Hepatic stellate cell (primary cell): ENCODE measurements at regions not wholly inside any gene's neighbourhood (a gene's known extent, or its start where the extent isn't known, plus 50 kb on each side); places are given as distances from the start of the nearest gene placed in this dataset.

Experiments used
- DNase-seq: peaks from one replicate; pipeline ENCODE4 v3.0.0; 2011; ENCODE audit warnings: low spot score

DNA sequence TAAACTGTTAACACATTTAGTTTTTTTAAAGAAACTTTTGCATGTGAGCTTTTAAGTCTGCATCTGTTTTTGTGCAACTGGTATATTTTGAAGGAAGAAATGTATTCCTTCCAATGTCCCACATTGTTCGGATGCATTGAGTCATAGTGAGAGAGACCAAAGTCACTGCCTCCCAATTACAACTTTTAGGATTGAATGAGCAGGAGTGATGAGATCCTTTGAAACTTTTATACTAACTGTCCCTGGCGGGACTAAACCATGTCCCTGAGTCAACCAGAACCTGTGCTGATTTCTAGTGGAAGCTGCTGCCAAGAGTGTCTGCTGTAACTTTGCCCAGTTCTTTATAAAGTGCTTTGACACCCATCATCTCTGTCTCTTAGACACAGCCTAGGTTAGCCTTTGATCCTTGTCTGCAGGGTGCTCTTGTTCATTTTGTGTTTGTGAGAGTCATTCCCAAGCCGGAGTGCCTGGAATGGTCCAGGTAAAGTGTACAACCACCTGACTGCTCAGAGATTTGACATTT is 122.7 kb downstream of the ZNF518B start:
- no peak for DNase-seq

DNA sequence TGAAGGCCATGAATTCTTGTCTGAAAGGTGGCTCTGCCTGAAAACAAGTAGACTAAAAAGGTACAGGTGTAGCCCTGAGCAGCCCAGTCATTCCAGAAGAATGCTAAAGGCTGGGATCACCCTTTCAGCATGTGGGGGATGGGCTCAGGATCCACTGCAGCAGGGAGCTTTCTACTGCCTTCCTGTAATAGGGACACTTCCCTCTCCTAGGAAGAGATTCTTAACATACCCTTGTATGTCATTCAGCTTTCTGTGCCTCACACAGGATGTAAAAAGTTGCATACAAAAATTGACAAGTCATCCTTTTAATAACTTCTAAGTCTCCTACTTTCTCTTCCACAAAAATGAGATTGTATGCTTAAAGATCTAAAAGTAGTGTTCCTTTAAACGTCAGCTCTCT is 123.3 kb downstream of the ZNF518B start:
- DNase-seq: no peak

DNA sequence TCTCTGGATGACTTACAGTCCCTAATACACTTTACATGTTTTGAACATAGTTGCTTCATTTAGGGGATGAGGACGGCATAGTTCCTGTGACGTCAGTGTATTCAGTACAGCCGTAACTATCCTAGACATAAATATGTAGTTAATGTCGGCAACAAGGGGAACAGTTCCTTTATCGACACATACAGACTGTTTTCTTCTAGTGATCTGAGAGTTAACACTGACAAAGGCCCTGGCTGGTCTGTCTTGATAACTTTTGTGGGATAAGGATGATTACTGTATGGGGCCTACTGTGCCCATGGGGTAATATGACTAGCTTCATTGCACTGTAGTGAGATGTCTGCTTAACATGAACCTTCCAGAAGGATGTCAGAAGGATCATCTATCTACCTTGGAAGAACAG is 131.2 kb downstream of the ZNF518B start:
- no peak for DNase-seq

DNA sequence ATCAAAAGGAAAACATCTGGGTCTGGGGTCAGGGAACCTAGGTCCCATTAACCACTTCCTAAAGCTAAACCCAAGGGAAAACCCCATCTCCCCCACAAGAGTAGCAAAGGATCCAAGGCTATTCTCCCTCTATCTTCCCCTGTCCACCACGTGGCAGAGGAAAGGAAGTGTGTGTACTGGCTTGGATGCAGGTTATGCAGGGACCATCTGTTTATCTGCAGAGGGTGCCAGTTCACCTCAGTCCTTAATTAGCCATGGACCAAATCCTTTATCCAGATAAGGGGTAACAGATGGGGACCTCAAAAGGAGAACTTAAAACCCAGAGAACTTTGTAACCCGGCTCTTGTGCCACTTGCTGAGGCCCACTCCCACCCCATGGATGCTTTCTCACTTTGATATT is 135.3 kb downstream of the ZNF518B start:
- no peak for DNase-seq

DNA sequence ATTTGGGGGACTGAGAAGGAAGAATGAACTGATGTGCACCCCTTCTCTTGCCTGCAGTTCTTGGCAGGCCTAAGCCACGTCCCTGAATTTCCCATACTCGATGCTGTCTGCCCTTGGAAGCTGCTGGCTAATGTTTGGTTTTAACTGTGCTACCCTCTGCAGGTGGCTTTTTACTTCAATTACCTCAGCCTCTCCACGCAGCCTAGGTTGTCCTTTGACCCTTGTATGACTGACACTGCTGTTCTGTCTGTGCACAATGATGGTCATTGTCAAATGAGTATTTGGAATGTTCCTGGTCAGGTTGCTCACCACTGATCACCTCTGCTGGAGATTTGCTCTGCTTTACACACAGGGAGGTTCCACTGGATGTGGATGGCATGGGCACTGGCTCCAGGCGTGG is 137.1 kb downstream of the ZNF518B start:
- no peak for DNase-seq

DNA sequence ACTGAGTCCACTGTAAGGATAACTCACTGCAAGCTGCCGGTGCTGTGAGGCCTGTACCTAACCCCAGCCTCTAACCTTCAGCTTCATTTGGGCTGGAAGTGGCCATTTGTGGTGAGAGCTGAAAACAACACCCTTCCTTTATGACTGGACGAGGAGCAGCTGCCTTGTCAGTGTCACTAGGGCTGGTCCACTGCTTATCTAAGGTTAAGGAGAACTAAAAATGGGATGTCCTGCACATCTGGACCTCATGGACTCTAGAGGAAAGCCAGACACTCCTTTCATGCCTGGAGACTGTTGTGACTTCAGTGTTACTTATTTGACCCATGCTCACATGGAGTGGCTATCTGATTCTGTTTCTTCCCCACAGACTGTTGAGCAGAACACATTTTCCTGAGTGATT is 139.9 kb downstream of the ZNF518B start:
- DNase-seq: no peak

DNA sequence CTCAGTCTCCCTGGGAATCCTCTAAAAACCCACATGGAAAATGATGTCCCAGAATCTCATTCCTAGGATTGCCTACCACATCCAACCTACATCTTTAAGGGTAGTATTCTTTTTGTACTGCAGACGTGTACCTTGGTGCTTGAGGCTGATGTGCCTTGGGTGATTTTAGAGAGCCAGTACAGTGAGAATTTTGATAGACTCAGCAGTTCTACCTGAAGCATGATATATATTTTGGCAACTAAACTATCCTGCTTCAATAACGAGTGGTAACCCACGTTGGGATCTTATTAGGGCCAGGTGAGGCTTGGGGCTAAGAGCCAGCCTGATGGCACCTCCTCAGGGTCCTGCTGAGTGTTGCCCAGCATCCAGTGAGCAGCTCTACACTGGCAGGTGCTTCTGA is 140.4 kb downstream of the ZNF518B start:
- no peak for DNase-seq

DNA sequence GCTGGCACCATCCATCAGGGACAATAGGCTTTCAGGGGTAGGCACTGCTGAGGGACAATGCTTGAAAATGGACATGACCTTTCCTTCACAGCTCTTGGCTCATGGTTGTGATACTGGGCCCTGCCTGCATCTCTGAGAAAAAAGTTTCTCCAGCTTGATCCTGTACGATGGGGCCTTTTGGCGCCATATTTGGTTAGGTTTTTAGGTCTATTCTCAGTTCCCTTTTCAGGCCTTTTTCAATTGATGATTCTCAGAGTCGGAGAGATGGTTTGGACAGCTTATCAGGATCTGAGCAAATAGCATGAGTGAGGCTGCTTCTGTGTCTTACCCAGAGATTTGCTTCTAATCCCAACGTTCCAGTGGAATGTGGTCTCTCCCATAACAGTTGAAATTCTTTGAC is 141.6 kb downstream of the ZNF518B start:
- no peak for DNase-seq

DNA sequence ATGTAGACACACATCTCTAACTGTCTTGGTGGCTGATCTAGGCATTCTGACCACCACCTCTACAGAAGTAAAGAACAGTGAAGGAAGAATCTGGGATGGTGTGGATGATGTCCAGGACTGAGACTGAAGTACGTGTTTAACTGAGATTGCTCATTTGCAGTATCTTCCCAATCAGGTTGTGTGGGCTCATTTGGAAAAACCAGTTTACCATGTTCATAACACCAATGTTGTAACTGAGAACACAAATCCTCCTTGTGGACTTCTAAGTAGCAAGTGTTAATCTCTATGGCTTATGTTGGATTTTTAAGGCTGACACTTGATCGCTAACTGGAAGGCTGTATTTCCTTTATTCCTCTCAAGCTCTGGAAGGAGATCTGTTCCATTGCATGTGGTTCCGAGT is 144.7 kb downstream of the ZNF518B start:
- no peak for DNase-seq

DNA sequence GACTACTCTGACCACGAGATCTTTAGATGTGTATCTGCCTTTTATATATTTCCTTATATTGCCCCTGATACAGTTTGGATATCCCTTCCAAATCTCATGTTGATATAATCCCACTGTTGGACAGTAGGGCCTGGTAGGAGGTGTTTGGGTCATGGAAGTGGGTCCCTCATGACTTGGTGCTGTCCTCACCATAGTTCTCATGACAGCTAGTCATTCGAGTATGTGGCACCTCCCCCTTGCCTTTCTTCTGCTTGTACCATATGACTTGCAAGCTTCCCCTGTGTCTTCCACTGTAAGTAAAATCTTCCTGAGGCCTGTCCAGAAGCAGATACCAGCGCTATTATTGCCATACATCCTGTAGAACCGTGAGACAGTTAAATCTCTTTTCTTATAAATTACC is 145.3 kb downstream of the ZNF518B start:
- DNase-seq: no peak

DNA sequence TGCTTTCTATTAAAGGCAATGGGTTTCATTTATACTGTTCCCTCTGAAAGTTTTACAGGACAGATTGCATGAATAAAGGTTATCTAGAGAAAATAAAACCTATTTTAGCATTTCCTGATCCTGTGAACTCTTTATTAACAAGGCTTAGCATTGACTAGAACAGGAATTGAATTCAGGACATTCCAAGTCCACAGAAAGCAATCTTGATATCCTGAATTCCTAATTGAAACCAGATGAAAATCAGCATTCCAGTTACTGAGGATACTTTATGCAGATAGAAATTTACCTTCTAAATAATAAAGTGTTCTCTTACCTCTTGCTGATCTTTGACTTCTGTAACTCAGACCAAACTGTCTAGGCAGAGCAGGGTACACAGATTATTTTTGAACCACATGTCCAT is 151.4 kb downstream of the ZNF518B start:
- DNase-seq: no peak

DNA sequence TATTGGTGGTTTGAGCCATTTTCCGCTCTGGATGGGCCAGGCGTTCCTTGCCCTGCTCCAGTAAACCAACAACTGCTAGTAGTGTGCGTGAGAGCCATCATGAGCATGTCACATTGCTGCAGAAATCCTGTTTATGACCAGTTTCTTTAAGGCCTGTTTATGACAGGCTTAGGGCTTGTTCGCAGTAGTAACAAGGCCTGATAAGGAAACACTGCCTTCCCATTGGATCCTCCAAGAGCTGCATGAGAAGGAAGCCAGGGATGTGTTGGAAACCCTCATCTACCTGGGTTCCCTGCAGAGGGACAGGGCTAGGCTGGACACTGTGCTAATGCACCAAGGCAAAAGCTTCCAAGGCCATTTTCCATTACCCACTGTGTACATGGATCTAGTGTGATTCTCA is 153.9 kb downstream of the ZNF518B start:
- no peak for DNase-seq

DNA sequence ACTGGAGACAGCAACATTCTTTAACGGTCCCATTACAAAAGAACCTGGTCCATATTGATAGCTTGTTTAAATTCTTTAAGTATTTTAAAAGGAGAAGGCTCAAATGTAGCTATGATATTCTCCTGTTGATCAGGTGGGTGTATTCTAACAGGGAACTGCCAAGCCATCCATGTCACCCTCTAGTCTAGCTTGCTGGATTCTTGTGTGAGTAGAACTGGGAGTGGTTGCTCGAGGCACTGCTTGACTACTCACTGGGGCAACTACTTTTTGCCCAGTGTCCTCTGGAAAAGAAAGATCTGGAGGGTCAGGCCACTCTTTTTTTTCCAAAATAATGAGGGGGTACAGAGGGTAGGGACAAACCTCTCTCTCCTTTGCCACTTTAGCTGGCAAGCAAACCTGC is 155.1 kb downstream of the ZNF518B start:
- no peak for DNase-seq

DNA sequence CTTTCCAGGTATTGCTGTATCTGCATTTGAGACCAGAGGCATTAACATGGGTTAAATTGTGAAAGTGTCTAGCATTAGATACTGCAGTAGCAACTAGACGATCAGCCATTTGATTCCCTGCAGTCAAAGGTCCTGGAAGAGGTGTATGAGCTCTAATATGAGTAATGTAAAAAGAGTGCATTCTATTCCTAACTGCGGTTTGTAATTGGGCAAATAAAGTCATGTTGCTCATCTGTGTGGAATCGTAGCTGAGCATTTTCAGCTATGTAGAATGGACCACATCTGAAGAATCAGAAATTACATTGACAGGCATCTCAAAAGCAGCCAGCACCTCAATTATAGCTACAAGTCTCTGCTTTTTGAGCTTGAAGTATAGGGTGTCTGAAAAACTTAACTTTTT is 157.6 kb downstream of the ZNF518B start:
- no peak for DNase-seq

DNA sequence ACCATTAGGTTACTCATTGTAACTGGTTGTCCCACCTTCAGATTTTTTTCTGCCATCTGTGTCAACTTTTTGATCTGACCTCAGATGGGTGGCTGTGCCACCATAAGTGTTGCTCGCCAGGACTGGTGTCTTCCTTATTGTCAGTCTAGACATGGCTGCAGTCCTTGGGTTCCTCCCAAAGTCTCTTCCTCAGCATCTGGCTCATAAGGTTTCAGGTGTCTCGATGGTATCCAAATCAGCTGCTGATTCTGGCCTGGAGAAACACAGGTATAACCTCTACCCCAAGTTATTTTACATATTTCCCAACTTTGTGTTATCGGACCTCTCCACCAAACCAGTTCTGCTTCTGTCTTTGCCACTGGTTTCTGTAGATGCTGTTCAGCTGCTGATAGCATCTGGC is 158.5 kb downstream of the ZNF518B start:
- no peak for DNase-seq

DNA sequence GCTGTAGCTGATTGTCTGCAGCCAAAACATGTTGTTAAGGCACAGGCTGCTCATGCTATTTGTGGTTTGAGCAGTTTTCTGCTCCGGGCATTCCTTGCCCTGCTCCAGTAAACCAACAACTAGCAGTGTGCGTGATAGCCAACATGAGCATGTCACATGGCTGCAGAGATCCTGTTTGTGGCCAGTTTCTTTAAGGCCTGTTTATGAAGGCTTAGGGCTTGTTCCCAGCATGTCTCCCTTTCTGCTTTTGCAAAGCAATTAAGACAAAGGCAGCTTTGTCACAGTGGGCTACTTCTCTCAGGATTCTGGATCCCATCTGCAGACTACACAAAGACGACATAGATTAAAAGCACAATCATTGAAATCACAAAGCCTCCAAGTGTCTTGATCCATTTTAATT is 160.5 kb downstream of the ZNF518B start:
- DNase-seq: no peak

DNA sequence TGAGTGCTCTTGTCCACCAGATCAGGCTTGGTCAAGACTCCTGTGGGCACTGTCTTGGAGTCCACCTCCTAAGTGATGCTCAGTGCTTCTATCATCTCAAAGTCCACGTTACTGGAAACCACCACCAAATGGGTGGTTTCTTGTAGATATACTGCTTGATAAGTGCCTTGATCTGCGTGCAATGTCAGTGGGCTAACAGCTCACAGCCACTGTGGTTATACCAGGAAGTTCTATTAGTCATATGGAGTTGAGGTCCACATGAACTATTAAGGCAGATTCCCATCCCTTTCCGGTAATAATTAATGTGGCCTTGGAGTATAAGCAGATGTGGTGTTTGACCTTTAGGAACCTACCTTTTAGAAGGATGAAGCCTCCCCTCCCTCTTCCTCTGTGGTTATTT is 161.9 kb downstream of the ZNF518B start:
- no peak for DNase-seq

DNA sequence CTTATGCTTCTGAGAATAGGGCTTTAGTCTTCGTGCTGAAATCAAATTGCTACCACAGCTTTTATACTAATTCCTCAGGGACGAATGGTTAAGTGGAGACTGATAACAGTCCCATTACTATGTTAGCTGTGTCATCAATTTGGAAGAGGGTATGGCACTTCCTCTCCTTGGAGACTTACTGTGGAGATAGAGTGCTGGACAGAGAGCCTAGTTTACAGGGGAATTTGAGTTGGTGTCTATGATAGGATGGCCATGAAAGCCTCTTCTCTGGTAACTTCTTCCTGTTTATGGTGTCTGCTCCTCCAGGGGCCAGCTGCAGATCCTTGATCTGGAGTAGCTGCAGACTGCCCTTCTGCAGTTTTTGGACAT is 167.7 kb downstream of the ZNF518B start:
- no peak for DNase-seq

DNA sequence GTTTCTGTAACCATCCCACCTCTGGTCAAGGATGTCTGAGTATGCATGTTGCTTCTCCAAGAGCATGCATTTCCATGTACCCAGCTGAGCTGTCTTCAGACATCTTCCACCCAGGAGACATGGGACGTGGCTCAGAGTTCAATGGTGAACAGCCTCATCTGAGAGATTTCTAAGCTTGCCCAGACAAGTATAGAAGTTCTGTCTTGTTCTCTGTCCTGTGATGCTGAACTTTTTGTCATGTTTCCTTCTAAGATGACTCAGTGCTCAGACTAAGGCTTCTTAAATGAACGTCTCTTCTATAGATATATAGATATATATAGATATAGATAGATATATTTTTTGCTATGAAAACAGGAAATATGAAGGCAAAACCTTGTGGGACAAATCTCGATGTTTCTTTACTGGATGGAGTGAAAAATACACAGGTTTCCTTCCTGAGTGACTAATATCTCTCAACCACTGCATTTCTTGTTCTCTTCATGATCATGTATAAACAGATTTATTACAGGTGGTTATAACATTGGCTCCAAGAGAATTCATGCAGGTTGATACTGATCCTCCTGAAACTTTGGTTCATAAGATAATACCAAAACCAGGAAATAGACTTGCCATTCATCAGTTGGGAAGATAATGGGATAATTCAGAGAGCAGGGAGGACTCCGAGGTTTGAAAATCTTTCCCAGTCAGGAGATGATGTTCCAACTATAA is 168.2 kb downstream of the ZNF518B start:
- DNase-seq: no peak

DNA sequence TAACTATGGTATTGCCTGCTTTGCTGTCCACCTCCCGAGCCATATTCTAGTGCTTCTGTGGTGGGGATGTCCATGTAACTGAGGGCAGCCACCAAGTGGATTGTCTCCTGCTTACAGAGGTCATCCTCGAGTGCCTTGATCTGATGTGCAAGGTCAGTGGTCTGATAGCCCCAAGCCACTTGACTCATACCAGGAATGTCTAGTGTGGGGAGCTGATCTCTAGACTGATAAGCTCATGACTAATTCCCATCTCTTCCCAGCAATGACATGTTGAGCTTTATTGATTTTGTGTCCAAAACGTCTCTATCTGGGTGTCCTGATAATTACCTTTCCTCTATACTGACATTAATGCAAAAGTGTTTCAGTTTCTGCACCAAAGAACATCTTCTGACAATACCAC is 168.4 kb upstream of the WDR1 start:
- DNase-seq: no peak

DNA sequence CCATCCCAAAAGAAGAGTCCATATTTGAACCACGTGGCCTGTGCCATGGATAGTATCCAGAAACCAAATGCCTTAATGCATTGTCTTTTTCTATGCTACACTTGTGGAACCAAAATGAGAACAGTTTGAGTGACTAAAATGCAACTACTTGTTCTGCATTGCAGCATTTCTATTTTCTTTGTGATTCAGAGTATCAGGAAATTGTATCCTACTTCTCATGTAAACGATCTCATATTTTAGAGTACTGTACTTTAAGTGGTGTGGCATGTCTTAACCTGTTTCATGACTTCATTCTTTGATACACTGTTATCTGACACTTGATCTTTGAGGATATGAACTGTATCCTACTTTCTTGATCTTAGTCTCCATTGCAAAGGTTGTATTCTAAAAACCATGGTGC is 167.2 kb upstream of the WDR1 start:
- DNase-seq: no peak

DNA sequence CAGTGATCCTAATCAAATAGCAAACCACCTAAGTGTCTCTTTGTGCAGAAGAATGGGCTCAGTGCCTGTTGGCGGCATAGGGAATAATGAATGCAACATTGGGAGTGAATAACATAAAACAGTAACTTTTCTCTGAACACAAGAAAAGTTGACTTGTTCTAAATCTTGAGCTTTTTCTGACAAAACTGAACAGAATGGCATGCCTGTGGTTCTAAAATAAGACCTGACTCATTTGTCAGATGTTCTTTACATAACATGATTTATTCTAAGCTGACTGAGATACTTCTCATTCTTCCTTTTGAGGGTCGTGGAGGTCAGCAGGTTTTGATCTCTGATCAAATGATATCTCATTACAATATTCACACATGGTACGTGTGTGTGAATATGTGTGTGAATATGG is 165.4 kb upstream of the WDR1 start:
- DNase-seq: peak; percentile 16

DNA sequence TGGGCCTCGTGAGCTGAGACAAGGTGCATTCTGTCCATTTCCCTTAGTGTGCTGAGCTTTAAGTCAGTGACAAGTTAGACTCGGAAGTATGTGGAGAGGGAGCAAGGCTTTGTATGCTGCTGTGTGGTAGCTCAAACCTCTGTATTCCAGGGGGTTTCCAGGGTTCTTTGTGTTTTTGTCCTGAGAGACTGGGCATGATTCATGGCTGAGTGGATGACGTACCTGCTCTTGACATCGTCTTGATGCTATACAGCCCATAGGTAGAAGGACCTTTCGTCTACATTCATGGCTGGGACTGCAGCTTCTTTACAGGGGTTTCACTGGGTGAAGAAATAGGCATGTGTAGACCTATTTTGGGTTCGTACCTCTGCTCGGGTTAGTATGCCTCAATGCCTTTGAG is 162.7 kb upstream of the WDR1 start:
- DNase-seq: no peak

DNA sequence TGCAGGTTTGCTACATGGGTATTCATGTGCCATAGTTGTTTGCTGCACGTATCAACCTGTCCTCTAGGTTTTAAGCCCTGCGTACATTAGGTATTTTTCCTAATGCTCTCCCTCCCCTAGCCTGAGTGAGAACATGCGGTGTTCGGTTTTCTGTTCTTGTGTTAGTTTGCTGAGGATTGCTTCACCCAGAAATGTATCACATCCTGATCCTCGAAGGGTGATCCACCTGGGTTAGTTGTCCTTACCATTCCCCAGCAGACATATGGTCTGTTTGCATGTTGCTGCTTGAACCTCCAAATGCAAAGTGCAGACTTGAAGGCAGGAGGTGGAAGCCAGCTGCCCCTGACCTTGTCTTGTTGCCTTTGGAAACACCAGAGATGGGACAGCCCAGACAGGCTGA is 161.5 kb upstream of the WDR1 start:
- DNase-seq: no peak

DNA sequence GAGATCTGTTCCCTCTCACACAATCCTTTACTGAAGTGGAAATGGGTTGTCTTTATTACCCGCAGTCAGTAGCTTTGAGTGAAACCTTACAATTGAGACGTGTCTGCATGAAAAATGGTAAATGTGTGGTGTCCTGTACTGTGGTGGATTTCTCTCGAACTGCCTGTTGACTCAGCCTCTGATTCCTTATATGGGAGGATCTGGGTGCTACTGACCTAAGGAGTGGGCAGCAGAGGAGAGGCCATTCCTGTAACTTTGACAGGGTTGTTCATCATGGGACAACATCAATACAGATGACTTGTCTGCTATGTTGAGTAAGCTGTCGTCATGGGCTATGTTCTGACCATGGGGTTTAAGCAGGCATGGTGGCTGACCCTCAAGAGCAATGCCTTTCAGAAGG is 159.6 kb upstream of the WDR1 start:
- DNase-seq: no peak
